H9 (cell line): ENCODE measurements at regions not wholly inside any gene's neighbourhood (a gene's known extent, or its start where the extent isn't known, plus 50 kb on each side); places are given as distances from the start of the nearest gene placed in this dataset.

Experiments used
- DNase-seq: peaks from one replicate; pipeline ENCODE4 v3.0.0-alpha.2; 2017
- H2AFZ ChIP-seq: one replicate; pipeline ENCODE4 v1.6.1; 2013; ENCODE audit warnings: mild to moderate bottlenecking, low read length, control low read depth, moderate library complexity
- H2AK5ac ChIP-seq: 2 replicates; pipeline ENCODE4 v1.6.1; 2013; ENCODE audit warnings: low read length, control low read depth, mixed read lengths; ENCODE audit not compliant: insufficient read length
- H2BK120ac ChIP-seq: one replicate; pipeline ENCODE4 v1.6.1; 2013; ENCODE audit warnings: low read depth, mild to moderate bottlenecking, low read length, control low read depth, inconsistent platforms; ENCODE audit not compliant: poor library complexity, severe bottlenecking
- H2BK12ac ChIP-seq: 2 replicates; pipeline ENCODE4 v1.6.1; 2013; ENCODE audit warnings: low read length, control low read depth, mixed read lengths, low read depth; ENCODE audit not compliant: insufficient read length
- H2BK15ac ChIP-seq: 2 replicates; pipeline ENCODE4 v1.6.1; 2013; ENCODE audit warnings: low read depth, low read length, control low read depth
- H2BK20ac ChIP-seq: one replicate; pipeline ENCODE4 v1.6.1; 2013; ENCODE audit warnings: low read depth, mild to moderate bottlenecking, low read length, control low read depth, inconsistent platforms; ENCODE audit not compliant: poor library complexity, severe bottlenecking
- H2BK5ac ChIP-seq: 2 replicates; pipeline ENCODE4 v1.6.1; 2013; ENCODE audit warnings: low read length, control low read depth, mixed read lengths; ENCODE audit not compliant: insufficient read length
- H3K14ac ChIP-seq: 2 replicates; pipeline ENCODE4 v1.6.1; 2013; ENCODE audit warnings: low read length, control low read depth; ENCODE audit not compliant: insufficient read depth
- H3K18ac ChIP-seq: 2 replicates; pipeline ENCODE4 v1.6.1; 2013; ENCODE audit warnings: low read depth, mild to moderate bottlenecking, mixed read lengths, low read length, control low read depth; ENCODE audit not compliant: insufficient read length
- H3K23ac ChIP-seq: 2 replicates; pipeline ENCODE4 v1.6.1; 2013; ENCODE audit warnings: low read length, control low read depth, mixed read lengths, low read depth; ENCODE audit not compliant: insufficient read length
- H3K23me2 ChIP-seq: 2 replicates; pipeline ENCODE4 v1.6.1; 2013; ENCODE audit warnings: low read depth, mild to moderate bottlenecking, mixed read lengths, low read length, control low read depth; ENCODE audit not compliant: insufficient read length, poor library complexity, severe bottlenecking
- H3K27ac ChIP-seq: 2 replicates; pipeline ENCODE4 v1.5.1; 2013; ENCODE audit warnings: low read length, control low read depth, mixed read lengths, low read depth; ENCODE audit not compliant: insufficient read length
- H3K27me3 ChIP-seq: 2 replicates; pipeline ENCODE4 v1.6.1; 2013; ENCODE audit warnings: low read length, control low read depth, inconsistent platforms; ENCODE audit not compliant: insufficient read depth
- H3K4ac ChIP-seq: 2 replicates; pipeline ENCODE4 v1.6.1; 2013; ENCODE audit warnings: low read depth, mild to moderate bottlenecking, control low read depth, inconsistent platforms, low read length, moderate library complexity
- H3K4me1 ChIP-seq: 2 replicates; pipeline ENCODE4 v1.6.1; 2013; ENCODE audit warnings: low read length, control low read depth, inconsistent platforms; ENCODE audit not compliant: insufficient read depth
- H3K4me2 ChIP-seq: 2 replicates; pipeline ENCODE4 v1.6.1; 2013; ENCODE audit warnings: low read length, control low read depth, mixed read lengths; ENCODE audit not compliant: insufficient read length, insufficient read depth
- H3K56ac ChIP-seq: 2 replicates; pipeline ENCODE4 v1.6.1; 2013; ENCODE audit warnings: low read depth, mild to moderate bottlenecking, mixed read lengths, low read length, control low read depth; ENCODE audit not compliant: insufficient read length
- H3K79me1 ChIP-seq: 2 replicates; pipeline ENCODE4 v1.6.1; 2013; ENCODE audit warnings: low read depth, mild to moderate bottlenecking, moderate library complexity, low read length, control low read depth, inconsistent platforms; ENCODE audit not compliant: insufficient read depth, poor library complexity, severe bottlenecking
- H3K79me2 ChIP-seq: 2 replicates; pipeline ENCODE4 v1.6.1; 2013; ENCODE audit warnings: low read length, control low read depth, inconsistent platforms; ENCODE audit not compliant: insufficient read depth
- H3K9ac ChIP-seq: 2 replicates; pipeline ENCODE4 v1.6.1; 2013; ENCODE audit warnings: low read length, control low read depth, mixed read lengths; ENCODE audit not compliant: insufficient read length; ENCODE audit errors: extremely low read depth
- H3K9me3 ChIP-seq: one replicate; pipeline ENCODE4 v1.6.1; 2013; ENCODE audit warnings: low read depth, low read length, inconsistent platforms; ENCODE audit not compliant: control insufficient read depth
- H3T11ph ChIP-seq: one replicate; pipeline ENCODE4 v1.6.1; 2013; ENCODE audit warnings: mild to moderate bottlenecking, low read length, control low read depth, inconsistent platforms
- H4K20me1 ChIP-seq: one replicate; pipeline ENCODE4 v1.6.1; 2013; ENCODE audit not compliant: control insufficient read depth, insufficient read length, insufficient read depth
- H4K5ac ChIP-seq: 2 replicates; pipeline ENCODE4 v1.6.1; 2013; ENCODE audit warnings: low read depth, mild to moderate bottlenecking, mixed read lengths, low read length, control low read depth; ENCODE audit not compliant: insufficient read length
- H4K8ac ChIP-seq: replicated peaks from 2 replicates; pipeline ENCODE4 v1.6.1; 2013; ENCODE audit warnings: low read length, control low read depth, mixed read lengths, low read depth; ENCODE audit not compliant: insufficient read length
- H4K91ac ChIP-seq: 2 replicates; pipeline ENCODE4 v1.6.1; 2013; ENCODE audit warnings: low read depth, mild to moderate bottlenecking, moderate library complexity, mixed read lengths, low read length, control low read depth; ENCODE audit not compliant: insufficient read length
- H3K27ac Mint-ChIP-seq, 3 experiments: 2 replicates in 2 of 3; 3 replicates in 1 of 3; pipeline ENCODE4 v1.8.0; 2020 to 2021; ENCODE audit warnings: mixed read lengths in 3 of 3, mild to moderate bottlenecking in 1 of 3, moderate library complexity in 1 of 3
- H3K27me3 Mint-ChIP-seq: 2 replicates; pipeline ENCODE4 v1.8.0; 2021; ENCODE audit warnings: low read depth, mild to moderate bottlenecking, moderate library complexity, mixed read lengths
- H3K36me3 Mint-ChIP-seq, 3 experiments: 2 replicates in 2 of 3; 3 replicates in 1 of 3; pipeline ENCODE4 v1.8.0; 2020 to 2021; ENCODE audit warnings: low read depth in 3 of 3, mixed read lengths in 3 of 3; ENCODE audit not compliant: insufficient read depth in 1 of 3
- H3K4me1 Mint-ChIP-seq, 2 experiments: 2 replicates each; pipeline ENCODE4 v1.8.0; 2020; ENCODE audit warnings: mixed read lengths in 2 of 2
- H3K4me3 Mint-ChIP-seq, 2 experiments: 2 replicates in 1 of 2; 3 replicates in 1 of 2; pipeline ENCODE4 v1.8.0; 2020 to 2021; ENCODE audit warnings: mild to moderate bottlenecking in 2 of 2, mixed read lengths in 2 of 2, moderate library complexity in 1 of 2
- H3K9me3 Mint-ChIP-seq, 2 experiments: 2 replicates in 1 of 2; 3 replicates in 1 of 2; pipeline ENCODE4 v1.8.0; 2020; ENCODE audit warnings: mild to moderate bottlenecking in 2 of 2, mixed read lengths in 2 of 2, moderate library complexity in 1 of 2
- WGBS: extraction: QIAGEN DNeasy Blood & Tissue Kit; methylation state at CpG from one replicate; pipeline ENCODE4 v1.1.7; 2013; ENCODE audit warnings: missing lambda C conversion rate, low lambda C conversion rate, mixed read lengths; ENCODE audit not compliant: insufficient read length; ENCODE audit errors: extremely low coverage; 5-methylcytosine and 5-hydroxymethylcytosine counted together
- TF ChIP-seq, protein P1 (sequence below): fragments of 200-600 bp; sonication (generic); conservative IDR thresholded peaks from 3 replicates; pipeline ENCODE4 v1.8.0; 2021; ENCODE audit warnings: antibody characterized with exemption, mild to moderate bottlenecking

DNA sequence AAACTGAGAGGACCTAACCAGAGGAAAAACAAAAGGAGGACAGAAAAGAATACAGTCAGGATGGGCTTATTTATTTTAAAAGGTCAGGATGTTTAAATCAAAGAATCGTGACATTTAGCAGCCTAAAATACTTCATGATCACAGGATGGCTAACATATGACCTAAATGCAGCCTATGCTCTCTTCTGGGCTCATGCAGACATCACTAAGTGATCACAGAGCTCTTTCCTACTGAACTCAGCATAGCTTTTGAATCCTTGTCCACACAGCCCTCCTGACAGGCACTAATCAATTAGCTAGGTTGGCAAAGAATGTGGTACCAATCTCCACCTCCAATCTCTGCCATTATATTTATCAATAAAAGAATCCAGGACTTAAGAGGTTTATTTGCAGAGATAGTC is 60.1 kb upstream of the PHF21A start:
- Histone ChIP-seq H2AFZ (no peak overlapping the region), H3K18ac (no peak overlapping the region), H4K20me1 (no peaks in the 10 kb centered on the region), H4K8ac (no peak overlapping the region), H3K4me2 (no peak overlapping the region), H3K9ac (no peak overlapping the region), H3K4ac (no peak overlapping the region), H3T11ph (no peak overlapping the region), H3K23ac (no peak overlapping the region), H2BK12ac (no peak overlapping the region), H3K23me2 (no peaks in the 10 kb centered on the region), H2BK15ac (no peak overlapping the region), H3K9me3 (no peaks in the 10 kb centered on the region), H3K14ac (no peak overlapping the region), H3K27ac (no peak overlapping the region), H3K79me1 (no peaks in the 10 kb centered on the region), H4K91ac (no peak overlapping the region), H3K79me2 (no peaks in the 10 kb centered on the region), H3K27me3 (no peaks in the 10 kb centered on the region), H2BK5ac (no peak overlapping the region), H2AK5ac (no peak overlapping the region), H2BK20ac (no peak overlapping the region), H4K5ac (no peak overlapping the region), H3K56ac (no peak overlapping the region), H2BK120ac (no peak overlapping the region), H3K4me1 (no peaks in the 10 kb centered on the region)
- no peak overlapping the region for H3K27ac Mint-ChIP-seq
- no peak for DNase-seq
- H3K27me3 Mint-ChIP-seq, result peaks cover 9% of the 10 kb centered on the region; the same call in 1 of the 2 replicates
- H3K36me3 Mint-ChIP-seq, result no peaks in the 10 kb centered on the region; a peak in 1 of 7 replicates
- H3K9me3 Mint-ChIP-seq, result peaks cover 0 to 2% of the 10 kb centered on the region in 2 experiments; a peak in 2 of 5 replicates
- no peaks in the 10 kb centered on the region for H3K4me1 Mint-ChIP-seq
- no CpG with 5 or more reads among the region's 1 CpG for whole genome bisulfite sequencing
- H3K4me3 Mint-ChIP-seq, result no peak overlapping the region
- TF ChIP-seq, protein P1, sequence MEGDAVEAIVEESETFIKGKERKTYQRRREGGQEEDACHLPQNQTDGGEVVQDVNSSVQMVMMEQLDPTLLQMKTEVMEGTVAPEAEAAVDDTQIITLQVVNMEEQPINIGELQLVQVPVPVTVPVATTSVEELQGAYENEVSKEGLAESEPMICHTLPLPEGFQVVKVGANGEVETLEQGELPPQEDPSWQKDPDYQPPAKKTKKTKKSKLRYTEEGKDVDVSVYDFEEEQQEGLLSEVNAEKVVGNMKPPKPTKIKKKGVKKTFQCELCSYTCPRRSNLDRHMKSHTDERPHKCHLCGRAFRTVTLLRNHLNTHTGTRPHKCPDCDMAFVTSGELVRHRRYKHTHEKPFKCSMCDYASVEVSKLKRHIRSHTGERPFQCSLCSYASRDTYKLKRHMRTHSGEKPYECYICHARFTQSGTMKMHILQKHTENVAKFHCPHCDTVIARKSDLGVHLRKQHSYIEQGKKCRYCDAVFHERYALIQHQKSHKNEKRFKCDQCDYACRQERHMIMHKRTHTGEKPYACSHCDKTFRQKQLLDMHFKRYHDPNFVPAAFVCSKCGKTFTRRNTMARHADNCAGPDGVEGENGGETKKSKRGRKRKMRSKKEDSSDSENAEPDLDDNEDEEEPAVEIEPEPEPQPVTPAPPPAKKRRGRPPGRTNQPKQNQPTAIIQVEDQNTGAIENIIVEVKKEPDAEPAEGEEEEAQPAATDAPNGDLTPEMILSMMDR, result no peak
